K562 (cell line): ENCODE measurements at regions not wholly inside any gene's neighbourhood (a gene's known extent, or its start where the extent isn't known, plus 50 kb on each side); places are given as distances from the start of the nearest gene placed in this dataset.

Source experiments
- ATAC-seq: fragments of 200-7000 bp; cut with Tn5 transposase; 3 replicates; pipeline ENCODE4 v1.9.1; 2020; ENCODE audit warnings: moderate library complexity
- BruUV-seq: library from RNA; stranded (reverse); fragments of 400-500 nt; replicated peaks from 2 replicates; lab custom pipeline; 2021; lab: Mats Ljungman, UMichigan
- CTCF ChIA-PET: fragments of 300-600 bp; formaldehyde crosslinking; extraction: SDS; loops from one replicate; lab custom pipeline; 2021; ENCODE audit warnings: low intra/inter-chr PET ratio; lab: Yijun Ruan, JAX
- POLR2A ChIA-PET: fragments of 300-600, 350-650 bp; sonication (Branson Sonifier 250); formaldehyde crosslinking; extraction: SDS; loops from one replicate; lab custom pipeline; 2021; ENCODE audit warnings: antibody characterized with exemption, inconsistent platforms; lab: Yijun Ruan, JAX
- DNase-seq, 4 experiments: peaks; one replicate each; pipeline versions ENCODE4 v3.0.0 to v3.0.0-alpha.2; 2011 to 2018; ENCODE audit warnings: low spot score in 3 of 4, mixed read lengths in 3 of 4; ENCODE audit errors: extremely low read depth in 1 of 4
- FAIRE-seq: peaks from 2 replicates; lab custom pipeline; 2011; peaks lifted over from hg19 to GRCh38; lab: Jason Lieb, UNC
- H2AFZ ChIP-seq: 2 replicates; pipeline ENCODE4 v1.6.0; 2011; ENCODE audit warnings: low read depth, low read length, control low read depth, inconsistent platforms
- H3K27ac ChIP-seq: fragments of 200-600 bp; 3 replicates; pipeline ENCODE4 v1.8.0; 2011; ENCODE audit warnings: low read depth, mild to moderate bottlenecking, control low read depth, inconsistent platforms, low read length, moderate library complexity, mixed read lengths; ENCODE audit errors: extremely low read depth
- H3K27me3 ChIP-seq, 2 experiments: fragments of 300-600 bp in 1 of 2; 2 replicates in 1 of 2; 3 replicates in 1 of 2; pipeline versions ENCODE4 v1.6.0 to v1.8.0; 2011; ENCODE audit warnings: inconsistent platforms in 2 of 2, low read length in 2 of 2, mild to moderate bottlenecking in 1 of 2, mixed read lengths in 1 of 2, moderate library complexity in 1 of 2; ENCODE audit not compliant: control insufficient read depth in 2 of 2, insufficient read depth in 2 of 2
- H3K36me3 ChIP-seq: fragments of 300-600 bp; 3 replicates; pipeline ENCODE4 v1.8.0; 2011; ENCODE audit warnings: mild to moderate bottlenecking, low read length, inconsistent platforms; ENCODE audit not compliant: control insufficient read depth, insufficient read depth
- H3K4me1 ChIP-seq, 2 experiments: fragments of 200-600 bp in 1 of 2; replicated peaks in 1 of 2; 2 replicates in 1 of 2; 3 replicates in 1 of 2; pipeline versions ENCODE4 v1.5.1 to v1.8.0; 2011; ENCODE audit warnings: inconsistent platforms in 2 of 2, low read length in 2 of 2, mild to moderate bottlenecking in 1 of 2, mixed read lengths in 1 of 2, moderate library complexity in 1 of 2; ENCODE audit not compliant: control insufficient read depth in 2 of 2, insufficient read depth in 2 of 2
- H3K4me2 ChIP-seq: 2 replicates; pipeline ENCODE4 v1.6.1; 2011; ENCODE audit warnings: low read length, control low read depth, inconsistent platforms, mixed read lengths; ENCODE audit not compliant: insufficient read depth
- H3K4me3 ChIP-seq: fragments of 200-600 bp; sonication (generic), shearing (Covaris generic); 2 replicates; pipeline ENCODE4 v1.5.1; 2016; ENCODE audit warnings: control low read depth, inconsistent platforms
- H3K79me2 ChIP-seq: fragments of 200-600 bp; 3 replicates; pipeline ENCODE4 v1.8.0; 2011; ENCODE audit warnings: low read length, inconsistent platforms; ENCODE audit not compliant: control insufficient read depth, insufficient read depth
- H3K9ac ChIP-seq, 2 experiments: 2 replicates each; pipeline versions ENCODE4 v1.6.0 to v1.6.1; 2011; ENCODE audit warnings: low read depth in 2 of 2, low read length in 2 of 2, control low read depth in 1 of 2, inconsistent platforms in 1 of 2, mild to moderate bottlenecking in 1 of 2, mixed read lengths in 1 of 2; ENCODE audit not compliant: insufficient read depth in 1 of 2
- H3K9me1 ChIP-seq: one replicate; pipeline ENCODE4 v1.6.0; 2011; ENCODE audit warnings: inconsistent platforms, mild to moderate bottlenecking, low read length, moderate library complexity; ENCODE audit not compliant: control insufficient read depth, insufficient read depth
- H3K9me3 ChIP-seq: replicated peaks from 2 replicates; pipeline ENCODE4 v1.5.1; 2011; ENCODE audit warnings: low read depth, low read length, inconsistent platforms; ENCODE audit not compliant: control insufficient read depth, insufficient read depth
- H4K20me1 ChIP-seq: replicated peaks from 2 replicates; pipeline ENCODE4 v1.6.1; 2011; ENCODE audit warnings: low read length, inconsistent platforms, mixed read lengths; ENCODE audit not compliant: control insufficient read depth, insufficient read depth
- EWSR1 ChIP-seq: fragments of 450-650 bp; IDR thresholded peaks from 2 replicates; pipeline ENCODE4 v1.6.1; 2018; ENCODE audit warnings: borderline replicate concordance, mild to moderate bottlenecking, low read depth, moderate library complexity; ENCODE audit not compliant: partially characterized antibody
- FOXP1 ChIP-seq: sonication (generic); formaldehyde crosslinking; IDR thresholded peaks from 2 replicates; pipeline ENCODE4 v1.8.0; 2022; ENCODE audit warnings: mild to moderate bottlenecking, missing genetic modification reagents
- KLF6 ChIP-seq: fragments of 250-450 bp; sonication (Bioruptor Pico); IDR thresholded peaks from 2 replicates; pipeline ENCODE4 v1.4.0; 2020; ENCODE audit warnings: mild to moderate bottlenecking, moderate library complexity, borderline replicate concordance
- NFIX ChIP-seq: fragments of 250-450 bp; sonication (Bioruptor Pico); IDR thresholded peaks from 2 replicates; pipeline ENCODE4 v1.4.0; 2020; ENCODE audit warnings: low read depth, mild to moderate bottlenecking, moderate library complexity
- PHB2 ChIP-seq: fragments of 450-650 bp; IDR thresholded peaks from 2 replicates; pipeline ENCODE4 v1.6.1; 2017; ENCODE audit warnings: low read depth
- U2AF2 ChIP-seq: fragments of 200-400 bp; formaldehyde crosslinking; optimal IDR thresholded peaks from 2 replicates; pipeline ENCODE3; 2017; ENCODE audit warnings: low read depth, mild to moderate bottlenecking, low read length
- WGBS: fragments of 100-300 bp; shearing (Covaris generic); methylation state at CpG from one replicate; pipeline ENCODE4 v1.1.6; 2016; ENCODE audit warnings: low coverage, mixed read lengths; ENCODE audit not compliant: insufficient coverage; ENCODE audit errors: missing lambda C conversion rate; 5-methylcytosine and 5-hydroxymethylcytosine counted together
- in situ Hi-C: fragments of 300-500 bp; cut with MboI; formaldehyde crosslinking; loops from 4 replicates; pipeline ENCODE4 v1.15.0; 2018; ENCODE audit warnings: inconsistent platforms, mixed read lengths
- intact Hi-C: fragments of 100-400 bp; cut with micrococcal nuclease; formaldehyde crosslinking; loops from 2 replicates; pipeline ENCODE4 v1.14.2; 2022
- TF ChIP-seq, protein P1 (sequence below): sonication (generic); formaldehyde crosslinking; IDR thresholded peaks from 2 replicates; pipeline ENCODE4 v1.8.0; 2022; ENCODE audit warnings: missing genetic modification reagents, mild to moderate bottlenecking, borderline replicate concordance

- Histone ChIP-seq H3K9me3 (no peaks in the 10 kb centered on the region), H3K27ac (no peak overlapping the region), H4K20me1 (no peaks in the 10 kb centered on the region), H3K4me2 (no peak overlapping the region), H3K4me3 (no peak overlapping the region), H3K79me2 (no peaks in the 10 kb centered on the region), H3K4me1 (peaks cover 48 to 62% of the 10 kb centered on the region in 2 experiments), H3K9me1 (peaks cover 5% of the 10 kb centered on the region), H2AFZ (no peak overlapping the region; the same call in 1 of the 2 replicates), H3K27me3 (no peaks in the 10 kb centered on the region), H3K9ac (no peak overlapping the region), H3K36me3 (no peaks in the 10 kb centered on the region)
- 75% methylated on average over 2 of the region's 2 CpGs for WGBS
- in situ Hi-C loops (no loop called here), intact Hi-C loops (no loop called here)
- ChIA-PET CTCF (no interaction called here), POLR2A (interaction anchor here (1.0 to 1.6 kb wide), 2 partner anchors 12 to 13 kb away, joined by 3 to 5 read pairs; no protein-coding TSS in a partner anchor)
- ATAC-seq (no peak), DNase-seq (no peak), FAIRE-seq (no peak)
- TF ChIP-seq U2AF2 = no peak
- TF ChIP-seq KLF6 (CRISPR knock-in tag) = no peak
- TF ChIP-seq, protein P1, sequence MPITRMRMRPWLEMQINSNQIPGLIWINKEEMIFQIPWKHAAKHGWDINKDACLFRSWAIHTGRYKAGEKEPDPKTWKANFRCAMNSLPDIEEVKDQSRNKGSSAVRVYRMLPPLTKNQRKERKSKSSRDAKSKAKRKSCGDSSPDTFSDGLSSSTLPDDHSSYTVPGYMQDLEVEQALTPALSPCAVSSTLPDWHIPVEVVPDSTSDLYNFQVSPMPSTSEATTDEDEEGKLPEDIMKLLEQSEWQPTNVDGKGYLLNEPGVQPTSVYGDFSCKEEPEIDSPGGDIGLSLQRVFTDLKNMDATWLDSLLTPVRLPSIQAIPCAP (CRISPR knock-in tag) = no peak
- TF ChIP-seq EWSR1 = no peak
- no peak for TF ChIP-seq FOXP1 (CRISPR knock-in tag)
- TF ChIP-seq NFIX (CRISPR knock-in tag) = no peak
- no peak for TF ChIP-seq PHB2
- BruUV-seq = no TSS peak
These were observed 129.9 kb upstream of the HAAO start for GRCh38 chr2:42922293-42922692.
